ENCODE measurements at regions not wholly inside any gene's neighbourhood (a gene's known extent, or its start where the extent isn't known, plus 50 kb on each side); places are given as distances from the start of the nearest gene placed in this dataset.

- TF ChIP-seq, protein P1, sequence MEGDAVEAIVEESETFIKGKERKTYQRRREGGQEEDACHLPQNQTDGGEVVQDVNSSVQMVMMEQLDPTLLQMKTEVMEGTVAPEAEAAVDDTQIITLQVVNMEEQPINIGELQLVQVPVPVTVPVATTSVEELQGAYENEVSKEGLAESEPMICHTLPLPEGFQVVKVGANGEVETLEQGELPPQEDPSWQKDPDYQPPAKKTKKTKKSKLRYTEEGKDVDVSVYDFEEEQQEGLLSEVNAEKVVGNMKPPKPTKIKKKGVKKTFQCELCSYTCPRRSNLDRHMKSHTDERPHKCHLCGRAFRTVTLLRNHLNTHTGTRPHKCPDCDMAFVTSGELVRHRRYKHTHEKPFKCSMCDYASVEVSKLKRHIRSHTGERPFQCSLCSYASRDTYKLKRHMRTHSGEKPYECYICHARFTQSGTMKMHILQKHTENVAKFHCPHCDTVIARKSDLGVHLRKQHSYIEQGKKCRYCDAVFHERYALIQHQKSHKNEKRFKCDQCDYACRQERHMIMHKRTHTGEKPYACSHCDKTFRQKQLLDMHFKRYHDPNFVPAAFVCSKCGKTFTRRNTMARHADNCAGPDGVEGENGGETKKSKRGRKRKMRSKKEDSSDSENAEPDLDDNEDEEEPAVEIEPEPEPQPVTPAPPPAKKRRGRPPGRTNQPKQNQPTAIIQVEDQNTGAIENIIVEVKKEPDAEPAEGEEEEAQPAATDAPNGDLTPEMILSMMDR (IDR thresholded peaks at IDR 0.05; ENCODE audit: insufficient read depth, low read length, poor library complexity, severe bottlenecking) = peak; percentile 67
- TF ChIP-seq EZH2phosphoT487 (conservative IDR thresholded peaks at IDR 0.05; ENCODE audit: low read length) = no peak
Observed at GRCh38 chr14:65164068-65164824, 61.9 kb upstream of the MAX start.

Data from SU-DHL-6 (cell line).